HG03521 (cell line): ENCODE measurements at regions not wholly inside any gene's neighbourhood (a gene's known extent, or its start where the extent isn't known, plus 50 kb on each side); places are given as distances from the start of the nearest gene placed in this dataset.

Source experiments
- ATAC-seq: cut with Tn5 transposase; IDR thresholded peaks from one replicate; pipeline ENCODE4 v1.9.1; 2021; ENCODE audit warnings: mild to moderate bottlenecking, moderate library complexity; ENCODE audit not compliant: unreplicated experiment

GRCh38 chr7:156234666-156235494, 405.7 kb upstream of the RNF32 start:
- ATAC-seq, result no peak

DNA sequence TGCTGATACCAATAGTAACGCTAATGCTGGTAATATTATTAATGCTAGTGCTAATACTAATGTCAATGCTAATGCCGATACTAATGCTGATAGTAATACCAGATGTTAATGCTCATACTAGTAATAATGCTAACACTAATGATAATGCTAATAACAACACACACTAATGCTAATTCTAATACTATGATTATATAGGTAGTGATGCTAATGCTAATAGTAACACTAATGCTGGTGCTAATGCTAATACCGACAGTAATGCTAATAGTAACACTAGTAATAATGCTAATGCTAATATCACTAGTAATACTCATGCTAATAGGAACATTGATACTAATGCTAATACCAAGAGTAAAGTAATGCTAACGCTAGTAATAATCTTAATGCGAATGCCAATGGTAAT, 406.4 kb upstream of the RNF32 start:
- no peak for ATAC-seq

GRCh38 chr7:156232931-156233705, 407.5 kb upstream of the RNF32 start:
- ATAC-seq, result no peak

DNA sequence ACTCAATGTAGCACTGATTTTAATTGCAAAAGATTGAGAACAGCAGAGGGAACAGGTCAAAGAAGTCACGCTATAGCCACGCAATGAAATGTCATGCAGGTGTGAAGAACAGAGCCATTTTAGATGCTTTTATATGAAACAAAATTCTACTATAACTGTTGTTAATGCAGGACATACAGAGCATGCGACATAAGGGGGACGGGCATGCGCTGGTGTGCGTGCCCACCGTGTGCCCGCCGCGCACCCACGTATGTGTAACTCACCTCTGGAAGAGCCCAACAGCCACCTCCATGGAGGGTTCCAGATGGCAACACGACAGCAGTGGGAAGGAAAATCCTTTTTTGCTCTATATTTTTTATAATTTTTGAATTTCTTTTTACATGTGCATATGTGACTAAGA, 410.0 kb upstream of the RNF32 start:
- ATAC-seq, result no peak

- ATAC-seq, result no peak
Measured at GRCh38 chr7:156224833-156225225, 412.6 kb upstream of the SHH start.

DNA sequence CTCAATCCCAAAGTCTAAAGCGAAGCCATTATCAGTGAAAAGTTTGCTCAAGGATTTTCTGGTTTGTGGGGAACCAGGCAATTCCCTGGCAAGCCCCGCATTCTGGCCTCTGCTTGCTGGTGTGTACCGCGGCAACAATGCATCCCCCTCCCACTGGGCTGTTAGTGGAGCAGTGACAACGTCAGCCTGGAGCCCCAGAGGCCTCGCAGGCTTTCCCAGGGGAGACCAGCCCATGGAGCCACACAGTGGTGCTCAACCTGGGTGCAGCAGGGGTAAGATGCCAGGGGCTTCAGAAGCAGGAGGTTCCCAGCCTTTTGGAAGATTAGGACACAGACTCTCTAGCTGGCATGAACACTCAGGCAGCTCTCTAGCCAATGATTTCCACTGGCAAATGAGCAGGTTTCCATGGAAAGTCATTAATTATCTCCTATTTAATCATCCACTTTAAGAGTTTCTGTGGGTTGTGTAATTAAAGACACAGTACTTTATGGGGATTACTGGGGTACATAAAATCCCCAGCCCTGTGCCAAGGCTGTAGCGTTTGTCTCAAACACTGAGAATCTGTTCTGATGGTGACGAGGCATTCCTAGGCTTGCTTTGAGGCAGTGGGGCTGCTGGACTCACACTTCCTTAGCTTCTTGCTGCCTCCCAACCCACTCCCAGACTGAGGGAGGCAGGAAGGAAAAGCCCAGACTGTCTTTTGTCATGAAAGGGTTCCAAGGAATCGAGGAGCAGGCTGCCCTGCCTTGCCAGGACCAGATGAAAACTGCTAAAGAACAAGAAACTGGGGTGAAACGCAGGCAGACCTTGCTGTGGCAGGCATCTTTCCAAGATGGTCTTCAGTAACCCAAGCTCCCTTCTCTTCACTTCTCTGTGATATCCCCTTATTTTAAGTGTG, 411.9 kb upstream of the SHH start:
- ATAC-seq, result no peak

- no peak for ATAC-seq
Measured at GRCh38 chr7:156222611-156223010, 410.3 kb upstream of the SHH start.

GRCh38 chr7:156222151-156222550, 409.9 kb upstream of the SHH start:
- ATAC-seq, result no peak

GRCh38 chr7:156220701-156221100, 408.4 kb upstream of the SHH start:
- no peak for ATAC-seq

DNA sequence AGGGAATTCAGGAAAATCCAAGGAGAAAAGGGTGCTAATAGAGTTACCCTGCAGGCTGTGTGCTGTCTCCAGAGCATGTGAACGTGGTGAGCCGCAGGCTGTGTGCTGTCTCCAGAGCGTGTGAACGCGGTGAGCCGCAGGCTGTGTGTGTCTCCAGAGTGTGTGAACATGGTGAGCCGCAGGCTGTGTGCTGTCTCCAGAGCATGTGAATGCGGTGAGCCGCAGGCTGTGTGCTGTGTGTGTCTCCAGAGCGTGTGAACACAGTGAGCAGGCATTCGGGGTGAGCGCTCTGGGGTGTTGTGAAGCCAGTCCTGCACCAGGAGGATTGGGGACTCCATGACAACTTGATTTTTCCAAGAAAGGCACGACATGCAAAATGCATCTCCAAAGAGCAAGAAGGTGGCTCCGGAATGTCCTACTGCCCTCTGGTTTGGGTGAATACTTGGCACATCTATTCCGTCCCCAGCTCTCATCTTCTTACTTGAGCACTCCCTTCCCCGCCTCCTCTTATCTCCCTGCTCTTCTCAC, 407.9 kb upstream of the SHH start:
- ATAC-seq, result no peak

DNA sequence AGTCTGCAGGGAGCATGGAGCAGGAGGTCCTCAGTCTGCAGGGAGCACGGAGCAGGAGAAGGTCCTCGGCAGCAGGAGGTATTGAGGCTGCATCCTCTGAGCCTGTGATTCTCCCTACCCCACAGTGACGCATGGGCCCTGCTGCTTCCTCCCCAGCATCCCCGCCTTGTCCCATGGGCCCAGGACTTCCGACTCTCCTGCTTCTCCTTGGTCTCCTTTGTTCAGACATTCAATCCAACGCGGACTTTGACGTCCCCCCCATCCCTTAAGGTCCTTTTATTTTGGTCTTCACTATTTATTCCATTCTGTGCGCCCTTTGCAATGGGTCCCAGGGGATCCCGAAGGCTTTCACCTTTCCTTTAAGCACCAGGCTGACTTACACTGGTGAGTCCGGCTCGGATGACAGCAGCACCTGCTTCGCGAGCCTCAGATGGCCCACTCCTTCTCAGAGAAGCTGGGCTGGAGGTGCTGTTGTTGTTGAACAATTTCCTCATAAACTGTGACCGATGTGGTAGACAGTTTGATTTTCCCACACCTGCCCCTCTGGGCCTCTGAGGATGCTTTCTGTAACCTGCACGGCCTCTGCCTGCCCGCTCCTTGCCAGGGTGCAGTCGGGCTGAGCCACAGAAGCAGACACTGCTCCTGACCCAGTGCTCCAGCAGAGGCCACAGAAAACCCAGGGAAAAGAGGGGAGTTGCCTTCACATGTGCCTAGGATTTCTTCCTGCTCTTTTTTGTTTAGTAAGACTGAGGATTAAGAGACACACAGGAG, 407.2 kb upstream of the SHH start:
- ATAC-seq, result no peak

GRCh38 chr7:156218544-156219306, 406.5 kb upstream of the SHH start:
- ATAC-seq, result no peak

GRCh38 chr7:156217803-156218202, 405.5 kb upstream of the SHH start:
- ATAC-seq, result no peak

GRCh38 chr7:156209087-156209486, 396.8 kb upstream of the SHH start:
- no peak for ATAC-seq

DNA sequence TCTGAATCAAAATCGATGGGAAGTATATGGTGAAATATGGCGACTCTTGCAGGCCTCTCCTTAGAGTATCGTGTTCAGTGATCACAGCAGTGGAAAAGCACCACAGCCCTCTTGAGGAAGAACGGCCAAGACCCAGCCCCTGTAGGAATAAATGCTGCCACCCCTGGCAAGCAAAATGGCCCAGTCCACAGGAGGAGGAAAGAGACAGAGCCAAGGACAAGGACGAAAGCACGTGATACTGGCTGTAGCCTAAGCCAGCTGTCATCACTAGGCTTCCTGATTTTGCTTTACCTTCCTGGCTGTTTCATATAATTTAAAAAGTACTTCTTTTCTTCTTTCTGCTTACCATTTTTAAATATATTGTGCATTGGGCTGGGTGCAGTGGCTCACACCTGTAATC, 395.0 kb upstream of the SHH start:
- no peak for ATAC-seq

DNA sequence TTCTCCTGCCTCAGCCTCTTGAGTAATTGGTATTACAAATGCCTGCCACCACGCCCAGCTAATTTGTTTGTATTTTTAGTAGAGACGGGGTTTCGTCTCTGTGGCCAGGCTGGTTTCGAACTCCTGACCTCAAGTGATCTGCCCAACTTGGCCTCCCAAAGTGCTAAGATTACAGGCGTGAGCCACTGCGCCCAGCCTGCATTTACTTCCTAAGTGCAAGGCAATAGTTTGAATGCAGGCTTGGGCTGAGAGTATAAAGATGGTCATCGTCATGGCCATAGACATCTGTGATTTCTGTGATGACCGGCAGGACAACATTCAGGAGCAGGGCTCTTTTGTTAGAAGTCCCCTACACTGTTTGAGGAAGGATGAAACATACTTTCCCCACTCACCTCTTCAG, 393.9 kb upstream of the SHH start:
- ATAC-seq, result no peak

DNA sequence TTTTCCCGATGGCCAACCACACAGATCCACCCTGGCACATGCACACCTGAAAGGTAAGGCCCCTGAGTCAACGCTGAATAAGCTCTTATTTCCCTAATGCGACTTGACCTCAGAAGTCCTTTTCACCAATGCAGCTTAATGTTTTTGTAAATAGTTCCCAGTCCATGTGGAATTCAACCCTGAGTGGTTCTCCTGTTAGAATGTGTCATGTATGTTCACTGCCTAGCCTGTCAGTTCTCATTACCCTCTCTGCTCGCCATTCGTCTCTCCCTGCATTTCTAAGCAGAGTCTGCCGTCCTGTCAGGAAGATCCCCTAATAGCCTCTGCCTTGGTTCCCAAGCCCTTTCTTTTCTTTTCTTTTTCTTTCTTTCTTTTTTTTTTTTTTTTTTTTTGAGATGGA, 392.6 kb upstream of the SHH start:
- no peak for ATAC-seq

DNA sequence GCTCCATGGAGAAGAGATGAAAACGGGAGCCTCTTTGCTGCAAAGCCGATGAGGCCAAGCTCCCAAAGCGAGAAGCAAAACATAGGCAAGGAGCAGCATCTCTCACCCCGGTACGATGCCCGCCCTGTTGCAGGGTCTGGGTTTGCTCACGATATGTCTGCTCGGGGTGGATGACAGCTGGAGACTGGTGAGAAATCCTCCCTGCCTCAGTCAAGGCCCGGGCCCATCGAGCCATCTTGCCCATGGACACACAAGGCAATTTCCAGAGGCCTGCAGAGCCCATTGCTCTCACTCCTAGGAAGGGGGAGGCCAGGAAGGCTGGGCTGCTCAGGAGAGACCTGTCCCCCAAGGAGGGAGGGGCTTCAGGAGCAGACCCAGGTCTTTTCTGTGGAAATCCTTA, 391.7 kb upstream of the SHH start:
- no peak for ATAC-seq

DNA sequence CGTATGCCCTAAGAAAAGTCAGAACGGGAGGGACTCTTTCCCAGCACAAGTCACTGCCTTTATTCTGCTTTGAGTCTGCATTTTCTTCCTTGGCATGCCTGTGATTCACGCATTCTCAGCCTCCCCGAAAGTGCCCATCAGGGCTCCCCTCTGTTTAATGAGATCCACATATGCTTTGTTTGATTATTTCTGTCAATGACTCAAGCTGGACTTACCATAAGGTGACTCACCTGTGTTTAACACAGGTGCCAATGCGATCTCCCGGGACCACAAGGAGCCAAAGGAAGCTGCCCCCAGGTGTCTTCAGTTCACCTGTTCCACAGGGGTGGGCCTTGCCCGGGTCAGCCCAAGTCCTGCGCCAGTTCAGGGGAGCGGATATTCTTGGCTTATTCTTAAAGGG, 386.0 kb upstream of the SHH start:
- no peak for ATAC-seq

GRCh38 chr7:156196649-156197048, 384.4 kb upstream of the SHH start:
- ATAC-seq, result no peak
